ENCODE measurements at regions not wholly inside any gene's neighbourhood (a gene's known extent, or its start where the extent isn't known, plus 50 kb on each side); places are given as distances from the start of the nearest gene placed in this dataset.

DNA sequence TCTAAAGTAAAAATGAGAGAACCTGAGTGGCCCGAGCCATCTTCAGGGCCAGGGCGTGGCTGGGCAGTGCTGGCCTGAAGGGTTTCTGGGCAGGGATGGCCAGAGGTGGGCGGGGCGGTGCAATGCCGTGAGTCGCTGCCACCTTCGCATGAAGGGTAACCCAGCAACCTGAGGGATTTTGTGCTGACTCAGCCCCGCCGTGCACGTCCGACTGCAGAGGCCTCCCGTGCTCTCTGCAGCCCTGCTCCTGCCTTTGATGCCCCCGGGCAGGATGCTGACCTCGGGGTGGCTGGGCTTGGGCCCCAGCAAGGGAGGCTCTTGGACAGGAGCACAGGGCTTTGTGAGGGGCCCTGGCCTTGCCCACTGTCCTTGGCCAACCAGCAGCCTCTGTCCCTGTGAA, 81.7 kb upstream of the GATA5 start:
- no peak for DNase-seq
- no peak overlapping the region for H3K4me3 ChIP-seq
- intact Hi-C loops (cut with DNase I) = no loop called here
- no peaks in the 10 kb centered on the region for H3K4me1 ChIP-seq (ENCODE audit: insufficient read depth)
- H3K27ac ChIP-seq = no peak overlapping the region
- no peaks in the 10 kb centered on the region for H3K27me3 ChIP-seq
- WGBS, 3 donors = 63 to 77% (median 64%) methylated on average over 13 to 14 of the region's 14 CpGs
- no peaks in the 10 kb centered on the region for H3K9me3 ChIP-seq
- no peaks in the 10 kb centered on the region for H3K36me3 ChIP-seq
- TF ChIP-seq POLR2A (IDR thresholded peaks at IDR 0.05) = no peak
- no peak for TF ChIP-seq EP300 (IDR thresholded peaks at IDR 0.05)
- no peak for TF ChIP-seq CTCF (IDR thresholded peaks at IDR 0.05)

- Histone ChIP-seq H3K9me3 (no peaks in the 10 kb centered on the region), H3K4me3 (no peak overlapping the region), H3K4me1 (ENCODE audit: insufficient read depth) (no peaks in the 10 kb centered on the region), H3K36me3 (no peaks in the 10 kb centered on the region), H3K27me3 (no peaks in the 10 kb centered on the region), H3K27ac (no peak overlapping the region)
- TF ChIP-seq CTCF (IDR thresholded peaks at IDR 0.05) (no peak), EP300 (IDR thresholded peaks at IDR 0.05) (no peak), POLR2A (IDR thresholded peaks at IDR 0.05) (no peak)
- intact Hi-C loops (cut with DNase I) = no loop called here
- 66 to 73% (median 69%) methylated on average over 8 to 14 of the region's 14 CpGs for WGBS, 3 donors
- DNase-seq = no peak
Observed at GRCh38 chr20:62557999-62558408, 82.2 kb upstream of the GATA5 start.

DNA sequence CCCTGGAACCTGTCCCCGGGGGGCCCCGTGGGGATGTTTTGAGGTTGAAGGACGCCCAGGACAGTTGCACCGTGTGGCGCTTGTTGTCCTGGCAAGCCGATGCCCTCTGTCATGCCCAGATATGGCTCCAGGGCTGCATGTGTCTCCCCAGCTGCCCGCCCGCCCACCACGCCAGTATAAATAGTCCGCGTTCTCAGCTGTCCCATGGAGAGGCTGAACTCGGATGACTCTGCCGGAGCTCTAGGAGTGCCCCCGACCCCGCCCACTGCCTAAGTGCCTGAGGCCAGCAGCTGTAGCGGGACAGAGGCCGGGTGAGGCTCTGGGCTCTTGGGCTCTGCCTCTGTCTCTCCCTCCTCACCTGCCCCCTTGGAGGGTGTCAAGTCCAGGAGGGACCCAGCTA, 83.0 kb upstream of the GATA5 start:
- no peak for DNase-seq
- Histone ChIP-seq H3K4me3 (no peak overlapping the region), H3K36me3 (no peaks in the 10 kb centered on the region), H3K4me1 (ENCODE audit: insufficient read depth) (no peaks in the 10 kb centered on the region), H3K27me3 (no peaks in the 10 kb centered on the region), H3K27ac (no peak overlapping the region), H3K9me3 (no peaks in the 10 kb centered on the region)
- TF ChIP-seq EP300 (IDR thresholded peaks at IDR 0.05) (no peak), POLR2A (IDR thresholded peaks at IDR 0.05) (no peak), CTCF (IDR thresholded peaks at IDR 0.05) (no peak)
- 71 to 84% (median 80%) methylated on average over 15 to 17 of the region's 17 CpGs for WGBS, 3 donors
- intact Hi-C loops (cut with DNase I) = no loop called here

DNA sequence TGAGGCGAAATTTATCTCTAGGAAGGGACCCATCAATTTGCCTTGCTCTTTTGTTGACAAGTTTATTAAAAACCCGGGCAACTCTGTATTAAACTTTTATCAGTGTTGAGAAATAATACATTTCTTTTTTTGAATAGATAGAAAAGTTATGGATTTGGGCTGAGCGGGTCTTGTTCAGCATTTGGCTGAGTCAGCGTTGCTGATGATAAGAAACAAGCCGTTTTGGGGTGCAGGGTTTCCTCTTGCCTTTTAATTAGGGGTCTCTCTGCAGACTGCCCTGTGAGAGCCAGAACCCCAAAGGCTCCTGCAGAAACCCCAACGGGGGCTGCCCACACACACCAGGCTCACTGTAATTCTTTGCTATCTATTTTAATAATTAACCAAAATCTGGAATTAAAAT, 82.1 kb upstream of the SLCO4A1 start:
- 15 to 33% (median 26%) methylated on average over 6 of the region's 6 CpGs for WGBS, 3 donors
- H3K27me3 ChIP-seq = no peaks in the 10 kb centered on the region
- no peaks in the 10 kb centered on the region for H3K36me3 ChIP-seq
- no peak for DNase-seq
- H3K27ac ChIP-seq = no peak overlapping the region
- no peak for TF ChIP-seq EP300 (IDR thresholded peaks at IDR 0.05)
- no peak for TF ChIP-seq POLR2A (IDR thresholded peaks at IDR 0.05)
- TF ChIP-seq CTCF (IDR thresholded peaks at IDR 0.05) = no peak
- H3K4me3 ChIP-seq = no peak overlapping the region
- no peaks in the 10 kb centered on the region for H3K9me3 ChIP-seq
- H3K4me1 ChIP-seq (ENCODE audit: insufficient read depth) = no peaks in the 10 kb centered on the region
- intact Hi-C loops (cut with DNase I) = no loop called here

GRCh38 chr20:62561182-62561581, 81.1 kb upstream of the SLCO4A1 start:
- Histone ChIP-seq H3K27ac (no peak overlapping the region), H3K4me1 (ENCODE audit: insufficient read depth) (no peaks in the 10 kb centered on the region)
- WGBS, 3 donors = 31 to 45% (median 38%) methylated on average over 15 of the region's 15 CpGs

More at GRCh38 chr20:62561182-62561581, 81.1 kb upstream of the SLCO4A1 start:
- intact Hi-C loops (cut with DNase I) = no loop called here
- no peak for DNase-seq
- TF ChIP-seq EP300 (IDR thresholded peaks at IDR 0.05) (no peak), POLR2A (IDR thresholded peaks at IDR 0.05) (no peak), CTCF (IDR thresholded peaks at IDR 0.05) (no peak)
- Histone ChIP-seq H3K4me3 (no peak overlapping the region), H3K27me3 (no peaks in the 10 kb centered on the region), H3K36me3 (no peaks in the 10 kb centered on the region), H3K9me3 (no peaks in the 10 kb centered on the region)
